HG03139 (cell line): ENCODE measurements at regions not wholly inside any gene's neighbourhood (a gene's known extent, or its start where the extent isn't known, plus 50 kb on each side); places are given as distances from the start of the nearest gene placed in this dataset.
"Not testable (repeated sequence)": the region's sequence is repeated elsewhere in the genome, so short reads cannot be mapped to it uniquely, and the experiment has no call there.

Source experiments
- ATAC-seq: cut with Tn5 transposase; IDR thresholded peaks from one replicate; pipeline ENCODE4 v1.9.1; 2021; ENCODE audit not compliant: unreplicated experiment

- peak; percentile 66 for ATAC-seq
These were observed 84.5 kb upstream of the FBXO28 start for GRCh38 chr1:224029286-224030025.

GRCh38 chr1:224028802-224029201 is 85.1 kb upstream of the FBXO28 start:
- ATAC-seq = not testable (repeated sequence)

- not testable (repeated sequence) for ATAC-seq
These were observed 90.8 kb upstream of the FBXO28 start for GRCh38 chr1:224023122-224023521.

- not testable (repeated sequence) for ATAC-seq
These were observed 91.5 kb upstream of the FBXO28 start for GRCh38 chr1:224022249-224022970.

- ATAC-seq = not testable (repeated sequence)
These were observed 94.0 kb upstream of the FBXO28 start for GRCh38 chr1:224019866-224020265.

GRCh38 chr1:224015782-224016181 is 98.1 kb upstream of the FBXO28 start:
- ATAC-seq = not testable (repeated sequence)

GRCh38 chr1:224014330-224014649 is 99.6 kb upstream of the FBXO28 start:
- no peak for ATAC-seq

- not testable (repeated sequence) for ATAC-seq
These were observed 100.1 kb upstream of the FBXO28 start for GRCh38 chr1:224013626-224014329.

GRCh38 chr1:224012807-224013434 is 101.0 kb upstream of the FBXO28 start:
- ATAC-seq = not testable (repeated sequence)

GRCh38 chr1:224012162-224012561 is 101.7 kb upstream of the FBXO28 start:
- not testable (repeated sequence) for ATAC-seq

- ATAC-seq = not testable (repeated sequence)
These were observed 102.2 kb upstream of the FBXO28 start for GRCh38 chr1:224011751-224012150.

- not testable (repeated sequence) for ATAC-seq
These were observed 102.8 kb upstream of the FBXO28 start for GRCh38 chr1:224011153-224011552.

- not testable (repeated sequence) for ATAC-seq
These were observed 107.9 kb upstream of the FBXO28 start for GRCh38 chr1:224005973-224006372.

GRCh38 chr1:224004552-224005315 is 109.2 kb upstream of the FBXO28 start:
- not testable (repeated sequence) for ATAC-seq

- ATAC-seq = not testable (repeated sequence)
These were observed 110.0 kb upstream of the FBXO28 start for GRCh38 chr1:224003896-224004295.

GRCh38 chr1:224001757-224002156 is 112.2 kb upstream of the FBXO28 start:
- ATAC-seq = not testable (repeated sequence)

GRCh38 chr1:223999761-224000160 is 114.2 kb upstream of the FBXO28 start:
- not testable (repeated sequence) for ATAC-seq

GRCh38 chr1:223998676-223999455 is 115.0 kb upstream of the FBXO28 start:
- ATAC-seq = not testable (repeated sequence)

- ATAC-seq = not testable (repeated sequence)
These were observed 117.5 kb upstream of the FBXO28 start for GRCh38 chr1:223996376-223996775.
